ENCODE measurements at regions not wholly inside any gene's neighbourhood (a gene's known extent, or its start where the extent isn't known, plus 50 kb on each side); places are given as distances from the start of the nearest gene placed in this dataset.

DNA sequence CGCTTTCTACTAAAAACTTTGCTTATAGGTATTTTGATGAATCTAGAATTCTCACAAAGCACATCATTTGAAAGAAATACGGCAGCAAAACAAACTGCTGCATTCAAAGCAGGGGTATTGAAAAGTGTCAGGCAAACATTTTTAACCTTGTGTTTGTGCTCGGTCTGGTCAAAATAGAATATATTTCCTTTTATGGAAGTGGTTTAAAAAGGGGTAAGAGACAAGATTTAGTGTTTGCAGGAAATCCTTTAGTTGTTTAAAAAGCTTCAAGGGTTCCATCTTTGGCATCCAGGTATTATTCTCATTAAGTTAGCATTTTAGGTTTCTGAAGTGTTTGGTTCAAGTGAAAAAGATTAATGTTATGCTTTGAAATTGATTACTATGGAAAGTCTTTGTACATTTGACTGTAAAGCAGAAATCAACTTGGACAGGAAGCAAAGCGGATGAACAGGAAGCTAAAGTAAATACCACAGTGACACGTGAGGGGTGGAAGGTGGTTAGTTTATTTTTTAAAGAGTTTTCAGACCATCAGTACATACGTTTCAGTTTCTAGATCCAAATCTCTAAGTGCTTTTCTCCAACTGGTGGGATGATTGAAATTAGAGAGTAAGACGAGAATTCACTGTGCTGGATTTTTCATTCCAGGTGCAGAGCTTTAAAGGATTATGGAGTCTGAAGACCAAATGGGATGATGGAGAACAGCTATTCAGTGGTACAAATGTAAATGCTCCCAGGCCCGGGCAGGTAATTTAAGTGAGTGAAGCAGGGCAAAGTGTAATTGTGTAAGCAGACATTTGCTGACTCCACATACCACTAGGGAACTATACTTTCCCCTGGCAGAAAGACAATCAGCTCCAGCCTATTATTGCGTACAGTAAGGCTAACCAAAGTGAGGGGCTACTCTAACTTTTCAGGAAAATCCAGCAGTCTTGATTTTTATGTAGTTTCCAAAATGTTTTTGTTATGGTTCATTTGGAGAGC lies 341.8 kb upstream of the TBL1XR1 start:
- in situ Hi-C loops (cut with HindIII; ENCODE audit: low pct_unique_long_range_greater_than_20kb, low sequenced_read_pairs): no loop called here

DNA sequence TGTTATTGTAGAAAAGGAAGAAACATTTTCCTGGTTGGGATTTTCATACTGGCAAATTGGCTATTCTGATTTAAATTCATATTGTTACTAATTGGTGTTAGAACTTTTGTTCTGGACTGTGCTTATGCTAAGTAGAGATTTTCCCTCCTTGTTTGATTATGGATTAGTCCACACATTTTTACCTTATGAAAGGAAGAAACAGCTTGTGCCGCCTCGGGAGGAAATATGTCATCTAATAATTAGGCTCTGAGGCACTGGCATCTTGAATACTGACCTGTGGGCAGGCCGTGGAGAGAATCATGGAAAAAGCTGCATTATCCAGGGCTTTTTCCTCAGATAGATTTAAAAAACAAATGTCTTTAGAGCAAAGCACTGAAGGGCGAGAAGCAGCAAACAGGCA lies 344.3 kb upstream of the TBL1XR1 start:
- in situ Hi-C loops (cut with HindIII; ENCODE audit: low pct_unique_long_range_greater_than_20kb, low sequenced_read_pairs): no loop called here
- DNase-seq (ENCODE audit: low read depth, low spot score): no peak

More for the DNA sequence above, 341.8 kb upstream of the TBL1XR1 start:
- DNase-seq (ENCODE audit: low read depth, low spot score): no peak

DNA sequence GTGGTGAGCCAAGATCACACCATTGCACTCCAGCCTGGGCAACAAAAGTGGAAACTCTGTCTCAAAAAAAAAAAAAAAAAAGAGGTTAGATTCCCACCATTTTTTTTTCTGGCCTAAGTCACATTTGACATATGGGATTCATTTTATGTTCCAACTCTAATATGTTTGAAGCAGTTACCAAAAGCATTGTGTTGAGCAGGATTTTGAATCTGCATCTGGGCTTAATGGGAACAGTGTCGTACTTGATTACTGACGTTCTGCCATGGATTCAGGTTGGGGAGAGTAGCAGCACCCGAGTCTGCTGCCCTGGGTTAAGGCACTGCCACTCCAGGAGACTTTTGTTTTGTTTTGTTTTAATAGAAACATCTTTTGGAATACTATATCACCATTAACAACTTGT lies 348.7 kb upstream of the TBL1XR1 start:
- no peak for DNase-seq (ENCODE audit: low read depth, low spot score)
- in situ Hi-C loops (cut with HindIII; ENCODE audit: low pct_unique_long_range_greater_than_20kb, low sequenced_read_pairs): no loop called here

DNA sequence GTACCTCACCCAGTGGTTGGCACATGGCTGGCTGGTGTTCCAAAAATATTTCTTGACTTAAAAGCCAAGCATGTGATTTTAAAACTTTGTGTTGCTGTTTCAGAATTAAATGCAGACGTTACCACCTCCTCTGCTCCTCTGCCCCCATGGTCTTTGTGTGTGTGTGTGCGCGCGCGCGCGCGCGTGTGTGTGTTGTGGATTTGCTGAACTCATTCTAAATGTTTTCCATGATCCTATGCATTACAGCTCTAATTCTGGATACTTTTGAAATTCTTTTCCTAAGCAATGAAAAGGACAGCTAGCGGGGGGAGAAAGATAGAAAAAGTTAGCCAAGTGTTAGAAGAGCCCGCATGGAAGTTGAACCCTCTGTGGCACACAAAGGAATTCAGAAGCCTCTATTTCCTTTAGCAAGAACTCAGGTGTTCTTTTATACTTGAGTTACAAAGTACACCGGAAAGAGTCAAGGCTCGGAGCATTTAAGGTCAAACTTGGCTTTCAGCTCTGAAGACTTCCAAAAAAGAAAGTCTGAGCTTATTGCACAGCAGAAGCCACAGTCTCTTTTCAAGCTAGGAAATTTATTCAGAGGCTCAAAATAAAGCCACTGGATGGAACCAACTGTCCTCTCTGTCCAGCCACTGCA lies 350.5 kb upstream of the TBL1XR1 start:
- in situ Hi-C loops (cut with HindIII; ENCODE audit: low pct_unique_long_range_greater_than_20kb, low sequenced_read_pairs): no loop called here
- DNase-seq (ENCODE audit: low read depth, low spot score): no peak

DNA sequence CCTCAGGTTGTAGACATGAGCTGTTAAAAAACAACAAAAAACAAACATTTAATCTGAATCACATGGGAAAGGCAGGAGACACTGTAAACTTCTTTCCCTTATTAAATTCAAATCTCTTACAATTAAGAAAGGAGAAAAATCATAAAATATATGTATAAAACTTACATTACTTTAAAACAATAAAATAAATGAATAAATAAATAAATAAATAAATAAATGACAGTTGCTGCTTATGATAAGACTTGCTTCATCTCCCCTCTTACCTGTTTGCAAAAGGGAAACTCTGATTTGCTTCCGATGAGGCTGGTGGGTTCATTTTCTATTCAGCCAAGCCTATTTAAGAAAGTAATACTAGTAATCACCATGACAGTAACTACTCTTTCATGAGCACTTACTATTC lies 353.4 kb upstream of the TBL1XR1 start:
- DNase-seq (ENCODE audit: low read depth, low spot score): no peak
- in situ Hi-C loops (cut with HindIII; ENCODE audit: low pct_unique_long_range_greater_than_20kb, low sequenced_read_pairs): no loop called here

DNA sequence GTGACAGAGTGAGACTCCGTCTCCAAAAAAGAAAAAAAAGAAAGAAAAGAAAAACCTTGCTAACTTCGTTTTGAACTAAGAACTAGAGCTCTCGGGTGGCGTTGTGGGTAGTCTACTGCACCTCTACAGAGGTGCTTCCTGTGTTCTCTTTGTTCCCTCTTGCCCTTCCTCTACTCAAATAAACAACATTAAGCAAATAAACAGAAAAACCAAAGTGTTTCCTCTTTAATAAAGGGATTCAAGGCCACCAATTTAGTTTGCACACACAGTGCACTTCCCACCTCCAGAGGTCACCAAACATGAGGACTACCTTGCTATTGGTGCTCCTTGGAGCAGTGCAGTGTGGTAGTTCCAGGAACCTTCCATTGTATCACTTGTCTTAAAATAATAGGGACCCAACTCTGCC lies 354.2 kb upstream of the TBL1XR1 start:
- in situ Hi-C loops (cut with HindIII; ENCODE audit: low pct_unique_long_range_greater_than_20kb, low sequenced_read_pairs): no loop called here
- DNase-seq (ENCODE audit: low read depth, low spot score): no peak

DNA sequence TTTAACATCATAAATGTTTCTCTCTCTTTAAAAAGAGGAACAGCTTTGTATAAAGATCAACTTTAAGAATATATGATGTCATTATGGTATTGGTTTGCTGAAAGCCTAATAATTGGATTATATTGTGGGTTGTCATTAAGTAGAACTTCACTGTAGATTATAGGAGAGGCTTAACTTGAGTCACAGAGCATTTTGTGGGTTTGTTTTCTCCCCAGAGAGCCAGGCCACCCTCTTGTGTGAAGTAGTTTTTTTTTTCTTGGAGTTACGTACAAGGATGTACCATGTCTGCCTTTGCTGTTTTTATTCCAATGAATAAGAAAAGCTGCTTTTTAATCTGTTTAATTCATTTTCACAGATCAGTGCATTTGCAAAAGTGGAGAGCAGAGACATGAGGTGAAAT lies 354.8 kb upstream of the TBL1XR1 start:
- in situ Hi-C loops (cut with HindIII; ENCODE audit: low pct_unique_long_range_greater_than_20kb, low sequenced_read_pairs): no loop called here

DNA sequence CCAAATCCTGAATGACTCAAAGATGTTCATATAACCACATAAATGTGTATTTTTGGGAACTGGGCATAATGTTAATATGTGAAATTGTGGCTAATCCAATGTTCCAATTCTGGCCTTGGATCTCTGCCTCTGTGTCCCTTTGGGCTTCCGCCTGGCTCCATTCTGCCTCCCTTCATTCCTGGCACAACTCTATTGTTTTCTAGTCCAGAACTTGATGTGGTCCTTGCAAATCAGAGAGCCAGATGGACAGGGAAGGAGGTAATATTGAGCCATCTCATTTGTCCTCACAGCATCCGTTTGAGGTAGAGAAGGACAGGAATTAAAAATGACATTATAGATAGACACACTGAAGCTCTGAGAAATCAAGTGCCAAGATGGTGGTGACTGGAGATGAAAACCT lies 355.7 kb upstream of the TBL1XR1 start:
- in situ Hi-C loops (cut with HindIII; ENCODE audit: low pct_unique_long_range_greater_than_20kb, low sequenced_read_pairs): no loop called here
- no peak for DNase-seq (ENCODE audit: low read depth, low spot score)

More for the DNA sequence above, 354.8 kb upstream of the TBL1XR1 start:
- no peak for DNase-seq (ENCODE audit: low read depth, low spot score)

DNA sequence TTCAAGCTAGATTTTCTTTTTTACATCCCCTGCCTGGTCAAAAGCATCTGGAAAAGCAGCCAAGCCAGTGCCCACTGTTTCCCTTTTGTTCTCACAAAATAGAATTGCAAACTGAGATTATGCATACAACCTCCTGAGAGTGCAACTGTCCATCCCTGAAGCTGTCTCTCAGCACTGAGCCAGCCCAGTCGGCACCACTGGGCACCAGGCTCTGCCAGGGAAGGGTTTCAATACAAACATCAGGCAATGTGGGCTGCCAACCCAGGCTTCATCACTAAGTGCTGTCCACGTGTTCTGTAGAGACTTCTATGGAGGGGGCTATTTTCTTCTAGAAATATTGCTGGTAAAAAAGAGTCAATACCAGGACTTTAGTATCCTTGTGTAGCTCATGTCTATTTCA lies 356.3 kb upstream of the TBL1XR1 start:
- in situ Hi-C loops (cut with HindIII; ENCODE audit: low pct_unique_long_range_greater_than_20kb, low sequenced_read_pairs): no loop called here
- DNase-seq (ENCODE audit: low read depth, low spot score): no peak

DNA sequence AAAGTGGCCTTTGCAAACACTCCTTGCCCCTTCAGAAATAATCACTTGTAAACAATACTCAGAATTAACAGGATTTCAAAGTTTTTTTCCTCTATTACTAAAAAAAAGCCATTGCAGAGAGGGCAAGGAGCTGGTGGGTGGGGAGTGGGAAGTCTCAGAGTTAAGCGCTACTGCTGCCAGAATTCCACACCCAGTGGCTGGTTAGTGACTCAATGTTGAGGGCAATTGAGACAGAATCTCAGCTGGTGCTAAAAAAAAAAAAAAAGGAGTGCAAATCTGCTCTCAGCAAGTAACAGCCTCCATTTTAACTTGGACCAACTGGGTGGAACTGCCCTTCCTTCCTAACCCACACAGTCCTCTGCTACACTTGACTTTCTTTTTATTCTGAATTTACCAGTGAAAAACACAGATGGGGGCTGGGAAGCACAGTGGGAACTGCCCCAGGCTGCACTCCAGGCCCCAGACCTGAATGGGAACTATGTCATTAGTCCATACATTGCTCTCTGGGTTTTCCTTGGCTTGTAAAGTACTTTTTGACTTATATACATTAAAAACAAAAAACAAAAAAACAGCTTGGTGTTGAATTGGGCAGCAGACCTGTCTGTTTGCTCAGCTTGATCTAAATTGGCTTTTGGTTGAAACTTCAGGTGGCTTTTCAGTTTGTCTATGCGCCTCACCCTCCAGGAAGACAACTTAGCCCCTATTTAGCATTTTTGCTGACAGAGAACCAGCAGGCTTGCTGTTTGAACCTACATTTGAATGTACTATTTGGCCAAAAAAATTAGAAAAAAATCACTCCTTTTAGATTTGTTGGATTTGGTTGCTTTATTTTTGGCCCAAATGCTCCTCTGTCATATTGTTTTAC lies 357.8 kb upstream of the TBL1XR1 start:
- in situ Hi-C loops (cut with HindIII; ENCODE audit: low pct_unique_long_range_greater_than_20kb, low sequenced_read_pairs): no loop called here

DNA sequence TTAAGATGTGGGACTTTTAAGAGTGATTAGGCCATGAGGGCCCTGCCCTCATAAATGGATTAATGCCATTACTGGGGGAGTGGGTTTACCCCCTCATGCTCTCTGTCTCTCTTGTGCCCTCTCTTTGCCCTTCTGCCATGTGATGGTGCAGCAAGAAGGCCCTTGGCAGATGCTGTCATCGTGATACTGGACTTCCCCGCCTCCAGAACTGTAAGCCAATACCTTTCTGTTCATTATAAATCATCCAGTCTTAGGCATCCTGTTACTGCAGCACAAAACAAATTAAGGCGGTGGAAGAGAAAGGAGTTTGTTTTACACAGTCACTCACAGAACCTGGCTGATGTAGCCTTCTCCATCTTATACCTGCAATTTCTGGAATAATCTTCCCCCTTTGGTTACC lies 360.3 kb upstream of the TBL1XR1 start:
- in situ Hi-C loops (cut with HindIII; ENCODE audit: low pct_unique_long_range_greater_than_20kb, low sequenced_read_pairs): no loop called here

More for the DNA sequence above, 357.8 kb upstream of the TBL1XR1 start:
- DNase-seq (ENCODE audit: low read depth, low spot score): no peak

DNA sequence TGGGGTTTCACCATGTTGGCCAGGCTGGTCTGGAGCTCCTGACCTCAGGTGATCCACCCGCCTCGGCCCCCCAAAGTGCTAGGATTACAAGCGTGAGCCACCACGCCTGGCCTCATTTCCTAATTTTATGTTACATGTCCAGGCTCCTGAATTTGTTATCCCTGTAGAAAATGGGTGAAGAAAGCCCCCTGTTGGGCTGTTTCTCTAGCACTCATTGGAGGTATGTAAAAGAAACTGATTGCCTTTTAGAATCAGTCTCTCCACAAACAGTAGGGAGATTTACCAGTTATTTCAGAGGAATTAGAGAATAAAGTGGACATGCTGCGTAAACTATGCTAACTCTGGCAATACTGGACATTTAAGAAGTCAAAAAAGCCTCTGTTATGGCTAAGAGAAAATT lies 364.1 kb upstream of the TBL1XR1 start:
- DNase-seq (ENCODE audit: low read depth, low spot score): no peak
- in situ Hi-C loops (cut with HindIII; ENCODE audit: low pct_unique_long_range_greater_than_20kb, low sequenced_read_pairs): no loop called here

More for the DNA sequence above, 360.3 kb upstream of the TBL1XR1 start:
- DNase-seq (ENCODE audit: low read depth, low spot score): no peak

DNA sequence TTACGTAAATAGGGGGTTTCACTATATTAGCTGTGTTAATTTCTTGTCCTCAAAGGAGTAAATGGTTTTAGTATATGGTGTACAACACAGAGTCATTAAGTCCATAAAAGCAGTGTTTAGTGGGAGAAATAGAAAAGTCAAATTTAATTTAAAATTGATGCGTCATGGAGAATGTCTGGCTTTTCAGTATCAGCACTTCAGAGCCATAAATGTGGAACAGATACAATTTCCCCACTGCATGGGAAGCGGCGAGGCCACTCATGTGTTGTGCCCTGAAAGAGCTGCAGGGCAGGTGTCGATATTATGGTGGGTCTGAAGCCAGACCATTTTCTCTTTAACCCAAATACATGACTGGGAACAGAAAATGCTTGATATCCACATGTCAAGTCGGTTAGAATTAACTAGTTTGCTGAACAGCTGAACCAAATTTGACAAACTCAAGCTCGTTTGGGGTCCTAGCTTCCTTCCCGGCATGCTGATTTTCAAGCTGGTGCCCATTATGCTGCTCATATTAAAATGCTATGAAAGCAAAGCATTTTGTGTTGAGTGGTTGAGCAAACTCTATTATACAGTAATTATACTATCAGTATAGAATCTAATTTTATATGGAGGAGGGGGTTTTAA lies 364.6 kb upstream of the TBL1XR1 start:
- no peak for DNase-seq (ENCODE audit: low read depth, low spot score)
- in situ Hi-C loops (cut with HindIII; ENCODE audit: low pct_unique_long_range_greater_than_20kb, low sequenced_read_pairs): no loop called here

DNA sequence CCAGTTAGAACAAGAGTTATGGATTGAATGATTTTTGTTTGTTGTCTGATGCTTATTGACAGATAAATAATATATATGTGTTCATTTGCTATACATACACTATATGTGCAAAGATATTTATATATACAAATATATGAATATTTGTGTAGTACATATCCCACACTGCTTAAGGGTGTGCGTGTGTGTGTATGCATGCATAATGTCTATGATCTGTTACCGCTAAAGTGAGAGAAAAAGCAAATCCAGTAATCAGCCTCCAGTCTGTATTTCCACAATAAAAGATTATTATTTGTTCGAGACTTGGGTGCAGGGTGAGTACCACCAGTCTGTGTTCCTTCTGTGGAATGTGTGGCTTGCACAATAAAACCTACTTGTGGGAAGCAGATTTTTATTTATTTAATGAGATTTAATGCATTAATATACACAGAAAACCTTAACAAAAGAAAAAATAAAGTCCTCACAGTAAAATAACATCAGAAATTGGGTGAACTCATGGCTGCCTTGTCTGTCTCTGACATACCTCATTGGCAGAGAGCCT lies 366.0 kb upstream of the TBL1XR1 start:
- no peak for DNase-seq (ENCODE audit: low read depth, low spot score)
- in situ Hi-C loops (cut with HindIII; ENCODE audit: low pct_unique_long_range_greater_than_20kb, low sequenced_read_pairs): no loop called here

DNA sequence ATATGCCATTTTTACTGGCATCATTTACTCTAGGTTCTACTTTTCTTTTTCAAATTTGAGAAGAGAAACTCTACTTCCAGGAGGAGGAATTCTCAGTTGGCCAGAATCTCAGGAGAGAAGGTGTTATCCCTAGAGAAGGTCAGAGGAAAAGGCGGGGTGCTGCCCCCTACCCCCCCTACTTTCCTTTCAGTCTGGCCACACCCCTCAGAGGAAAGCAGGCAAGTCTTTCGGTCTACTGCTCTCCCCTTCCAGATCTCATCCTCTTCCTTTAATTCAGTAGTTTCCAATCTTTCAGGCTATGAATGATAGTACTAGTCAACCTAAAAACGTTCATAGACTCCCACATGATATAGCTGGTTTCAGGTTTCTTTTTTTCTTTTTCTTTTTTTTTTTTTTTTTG lies 366.5 kb upstream of the TBL1XR1 start:
- in situ Hi-C loops (cut with HindIII; ENCODE audit: low pct_unique_long_range_greater_than_20kb, low sequenced_read_pairs): no loop called here
- DNase-seq (ENCODE audit: low read depth, low spot score): no peak

DNA sequence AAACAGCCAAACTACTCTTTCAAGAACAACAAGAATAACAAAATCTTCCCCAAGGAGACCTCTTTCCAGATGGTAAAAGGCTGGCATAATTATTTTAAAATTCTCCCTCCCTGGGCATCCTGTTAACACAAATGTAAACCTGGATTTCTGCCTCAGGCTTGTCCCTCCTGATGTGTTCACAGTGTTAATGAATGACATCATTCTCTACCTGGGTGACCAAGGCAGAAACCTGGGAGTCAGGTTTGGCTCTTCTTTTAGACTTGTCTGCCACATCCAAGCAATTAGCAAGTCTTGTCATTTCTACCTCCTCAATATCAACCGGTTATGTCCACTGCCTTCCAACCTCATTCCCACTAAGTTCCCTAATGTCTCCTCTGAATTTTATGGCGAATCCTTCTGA lies 368.7 kb upstream of the TBL1XR1 start:
- no peak for DNase-seq (ENCODE audit: low read depth, low spot score)
- in situ Hi-C loops (cut with HindIII; ENCODE audit: low pct_unique_long_range_greater_than_20kb, low sequenced_read_pairs): no loop called here

DNA sequence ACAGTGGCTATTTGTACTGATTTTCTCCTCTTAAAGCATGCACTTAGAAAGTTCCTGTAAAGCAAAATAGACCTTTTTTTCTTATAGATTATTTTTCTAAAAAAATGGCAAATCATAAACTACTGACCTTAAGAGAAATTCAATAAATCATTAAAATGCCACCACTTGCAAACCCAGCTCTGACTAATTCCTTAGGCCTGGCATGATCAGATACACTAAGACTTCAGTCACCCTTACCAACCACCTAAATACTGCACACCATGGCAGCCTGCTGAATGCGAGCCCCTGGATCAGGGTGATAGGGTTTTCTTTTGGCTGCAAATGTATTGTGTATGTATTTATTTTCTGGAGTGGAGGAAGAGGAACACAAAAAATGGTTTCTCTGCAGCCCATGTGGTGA lies 370.6 kb upstream of the TBL1XR1 start:
- DNase-seq (ENCODE audit: low read depth, low spot score): no peak
- in situ Hi-C loops (cut with HindIII; ENCODE audit: low pct_unique_long_range_greater_than_20kb, low sequenced_read_pairs): no loop called here
